ENCODE measurements at regions not wholly inside any gene's neighbourhood (a gene's known extent, or its start where the extent isn't known, plus 50 kb on each side); places are given as distances from the start of the nearest gene placed in this dataset.

- DNase-seq (ENCODE audit: low read depth, low spot score): no peak
- no peak for TF ChIP-seq CTCF (IDR thresholded peaks at IDR 0.05; ENCODE audit: low read depth, low read length)
- H3K4me3 ChIP-seq (ENCODE audit: low read depth, low read length): no peak overlapping the region
- in situ Hi-C loops (cut with HindIII; ENCODE audit: low sequenced_read_pairs): no loop called here
Measured at GRCh38 chrX:39710776-39711175, 387.0 kb downstream of the BCOR start.

- no peak for TF ChIP-seq CTCF (IDR thresholded peaks at IDR 0.05; ENCODE audit: low read depth, low read length)
- in situ Hi-C loops (cut with HindIII; ENCODE audit: low sequenced_read_pairs): no loop called here
- no peak overlapping the region for H3K4me3 ChIP-seq (ENCODE audit: low read depth, low read length)
- no peak for DNase-seq (ENCODE audit: low read depth, low spot score)
Measured at GRCh38 chrX:39714471-39714870, 383.3 kb downstream of the BCOR start.

- in situ Hi-C loops (cut with HindIII; ENCODE audit: low sequenced_read_pairs): no loop called here
- no peak for TF ChIP-seq CTCF (IDR thresholded peaks at IDR 0.05; ENCODE audit: low read depth, low read length)
Measured at GRCh38 chrX:39716401-39716800, 381.4 kb downstream of the BCOR start.

GRCh38 chrX:39716802-39717540, 380.8 kb downstream of the BCOR start:
- no peak for TF ChIP-seq CTCF (IDR thresholded peaks at IDR 0.05; ENCODE audit: low read depth, low read length)
- DNase-seq (ENCODE audit: low read depth, low spot score): no peak
- no peak overlapping the region for H3K4me3 ChIP-seq (ENCODE audit: low read depth, low read length)
- in situ Hi-C loops (cut with HindIII; ENCODE audit: low sequenced_read_pairs): no loop called here

More at GRCh38 chrX:39716401-39716800, 381.4 kb downstream of the BCOR start:
- no peak overlapping the region for H3K4me3 ChIP-seq (ENCODE audit: low read depth, low read length)
- DNase-seq (ENCODE audit: low read depth, low spot score): no peak

- no peak for DNase-seq (ENCODE audit: low read depth, low spot score)
- H3K4me3 ChIP-seq (ENCODE audit: low read depth, low read length): no peak overlapping the region
- no peak for TF ChIP-seq CTCF (IDR thresholded peaks at IDR 0.05; ENCODE audit: low read depth, low read length)
- in situ Hi-C loops (cut with HindIII; ENCODE audit: low sequenced_read_pairs): no loop called here
Measured at GRCh38 chrX:39718981-39719380, 378.8 kb downstream of the BCOR start.

GRCh38 chrX:39720945-39721344, 376.8 kb downstream of the BCOR start:
- DNase-seq (ENCODE audit: low read depth, low spot score): no peak
- TF ChIP-seq CTCF (IDR thresholded peaks at IDR 0.05; ENCODE audit: low read depth, low read length): no peak
- in situ Hi-C loops (cut with HindIII; ENCODE audit: low sequenced_read_pairs): no loop called here
- H3K4me3 ChIP-seq (ENCODE audit: low read depth, low read length): no peak overlapping the region
